Uterus (tissue), 3 donors: ENCODE measurements at regions not wholly inside any gene's neighbourhood (a gene's known extent, or its start where the extent isn't known, plus 50 kb on each side); places are given as distances from the start of the nearest gene placed in this dataset.
"Not testable (repeated sequence)": the region's sequence is repeated elsewhere in the genome, so short reads cannot be mapped to it uniquely, and the experiment has no call there.

ENCODE experiments used
- DNase-seq, 2 donors: peaks; one replicate each; pipeline ENCODE4 v3.0.0-alpha.2; 2019 to 2020
- H3K27ac ChIP-seq, 2 donors: fragments of 200-600 bp; sonication (generic); 1 replicate in 1 of 2; 2 replicates in 1 of 2; pipeline ENCODE4 v1.5.1; 2016 to 2018
- H3K27me3 ChIP-seq, 2 donors: fragments of 200-600 bp; sonication (generic); one replicate each; pipeline ENCODE4 v1.5.1; 2018 to 2019; ENCODE audit warnings: control low read depth in 1 of 2
- H3K36me3 ChIP-seq, 2 donors: fragments of 200-600 bp; sonication (generic); one replicate each; pipeline ENCODE4 v1.5.1; 2019; ENCODE audit warnings: control low read depth in 1 of 2
- H3K4me1 ChIP-seq, 2 donors: fragments of 200-600 bp; sonication (generic); one replicate each; pipeline ENCODE4 v1.5.1; 2018 to 2019; ENCODE audit warnings: control low read depth in 1 of 2
- H3K4me3 ChIP-seq, 2 donors: fragments of 200-600 bp; sonication (generic); 1 replicate in 1 of 2; 2 replicates in 1 of 2; pipeline ENCODE4 v1.5.1; 2018 to 2019; ENCODE audit warnings: mild to moderate bottlenecking in 1 of 2
- H3K9me3 ChIP-seq, 2 donors: fragments of 200-600 bp; sonication (generic); one replicate each; pipeline ENCODE4 v1.5.1; 2019; ENCODE audit warnings: control low read depth in 1 of 2
- POLR2A ChIP-seq, 2 donors: fragments of 450-650 bp; IDR thresholded peaks; one replicate each; pipeline ENCODE4 v1.6.1; 2016; ENCODE audit warnings: antibody characterized with exemption in 2 of 2, mild to moderate bottlenecking in 1 of 2, moderate library complexity in 1 of 2
- intact Hi-C: fragments of 100-400 bp; cut with DNase I; formaldehyde crosslinking; loops from one replicate; pipeline ENCODE4 v1.15.1; 2023; ENCODE audit warnings: low total_unique reads
- TF ChIP-seq, protein P1 (sequence below), 4 experiments: fragments of 200-600 bp in 2 of 4; fragments of 450-650 bp in 2 of 4; sonication (generic) in 2 of 4; IDR thresholded peaks; one replicate each; pipeline ENCODE4 v1.5.1; 2016 to 2019; ENCODE audit warnings: antibody characterized with exemption in 4 of 4, mild to moderate bottlenecking in 2 of 4, moderate library complexity in 1 of 4
- donor health status: DM: yes; HTN: yes; CAD: no.

DNA sequence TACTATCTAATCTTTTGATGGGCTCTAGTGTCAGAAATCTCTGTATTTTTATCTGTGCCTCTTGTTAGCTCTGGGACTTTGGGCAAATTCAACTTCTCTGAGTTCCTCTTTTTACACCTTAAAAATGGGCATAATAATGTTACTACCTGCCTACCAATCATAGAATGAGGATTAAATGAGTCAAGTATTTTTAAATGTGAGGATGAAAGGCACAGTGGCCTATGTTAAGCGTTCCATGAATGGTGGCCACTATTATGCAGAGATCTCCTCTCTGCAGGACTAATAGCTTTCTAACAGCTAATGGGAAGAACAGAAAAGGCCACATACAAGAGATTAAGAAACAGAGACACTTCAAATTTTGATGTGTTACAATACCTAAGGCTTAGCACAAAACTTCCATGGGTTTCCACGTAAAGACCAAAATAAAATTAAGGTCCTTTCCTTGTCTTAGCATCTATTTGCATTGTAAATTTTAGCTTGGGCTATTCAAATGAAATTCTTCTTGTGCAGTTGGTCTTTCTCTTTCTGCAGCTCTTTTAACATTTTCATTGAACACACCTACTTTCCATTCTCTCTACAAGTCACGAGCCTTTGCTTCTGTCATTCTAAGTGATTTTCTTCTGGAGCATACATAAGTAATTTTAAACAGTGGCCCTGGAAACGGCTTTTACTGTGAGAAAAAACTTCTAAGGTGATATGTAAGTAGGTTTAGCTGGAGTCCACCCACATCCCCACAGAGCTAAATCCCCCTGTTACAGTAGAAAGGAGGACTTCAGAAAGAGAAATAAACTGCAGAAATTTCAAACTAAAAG is 117.9 kb upstream of the MED14 start:
- no peak overlapping the region for H3K27ac ChIP-seq
- H3K27me3 ChIP-seq: no peaks in the 10 kb centered on the region
- intact Hi-C loops: no loop called here

DNA sequence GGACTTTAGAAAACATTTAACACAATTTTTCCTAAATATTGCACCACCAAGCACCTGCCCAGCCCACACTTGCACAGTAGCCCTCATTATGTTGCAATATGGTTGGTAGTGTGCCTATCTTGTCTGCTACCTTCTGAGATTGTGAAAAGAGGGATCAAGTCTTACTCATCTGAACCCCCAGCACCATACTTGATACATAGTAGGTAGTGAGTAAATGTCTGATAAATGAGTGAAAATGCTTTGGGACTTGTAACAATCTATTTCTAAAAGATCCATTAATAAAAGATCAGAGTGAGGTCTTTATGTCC is 118.4 kb upstream of the MED14 start:
- intact Hi-C loops: no loop called here
- Histone ChIP-seq H3K27ac (no peak overlapping the region), H3K36me3 (no peaks in the 10 kb centered on the region), H3K4me1 (no peaks in the 10 kb centered on the region), H3K9me3 (no peaks in the 10 kb centered on the region), H3K4me3 (no peak overlapping the region), H3K27me3 (no peaks in the 10 kb centered on the region)
- TF ChIP-seq, protein P1, sequence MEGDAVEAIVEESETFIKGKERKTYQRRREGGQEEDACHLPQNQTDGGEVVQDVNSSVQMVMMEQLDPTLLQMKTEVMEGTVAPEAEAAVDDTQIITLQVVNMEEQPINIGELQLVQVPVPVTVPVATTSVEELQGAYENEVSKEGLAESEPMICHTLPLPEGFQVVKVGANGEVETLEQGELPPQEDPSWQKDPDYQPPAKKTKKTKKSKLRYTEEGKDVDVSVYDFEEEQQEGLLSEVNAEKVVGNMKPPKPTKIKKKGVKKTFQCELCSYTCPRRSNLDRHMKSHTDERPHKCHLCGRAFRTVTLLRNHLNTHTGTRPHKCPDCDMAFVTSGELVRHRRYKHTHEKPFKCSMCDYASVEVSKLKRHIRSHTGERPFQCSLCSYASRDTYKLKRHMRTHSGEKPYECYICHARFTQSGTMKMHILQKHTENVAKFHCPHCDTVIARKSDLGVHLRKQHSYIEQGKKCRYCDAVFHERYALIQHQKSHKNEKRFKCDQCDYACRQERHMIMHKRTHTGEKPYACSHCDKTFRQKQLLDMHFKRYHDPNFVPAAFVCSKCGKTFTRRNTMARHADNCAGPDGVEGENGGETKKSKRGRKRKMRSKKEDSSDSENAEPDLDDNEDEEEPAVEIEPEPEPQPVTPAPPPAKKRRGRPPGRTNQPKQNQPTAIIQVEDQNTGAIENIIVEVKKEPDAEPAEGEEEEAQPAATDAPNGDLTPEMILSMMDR (IDR thresholded peaks at IDR 0.05): no peak
- TF ChIP-seq POLR2A (IDR thresholded peaks at IDR 0.05): no peak
- no peak for DNase-seq

More for the DNA sequence above, 117.9 kb upstream of the MED14 start:
- DNase-seq: no peak
- Histone ChIP-seq H3K4me3 (no peak overlapping the region), H3K4me1 (no peaks in the 10 kb centered on the region), H3K36me3 (no peaks in the 10 kb centered on the region), H3K9me3 (no peaks in the 10 kb centered on the region)
- TF ChIP-seq, protein P1 (IDR thresholded peaks at IDR 0.05): no peak
- TF ChIP-seq POLR2A (IDR thresholded peaks at IDR 0.05): no peak

DNA sequence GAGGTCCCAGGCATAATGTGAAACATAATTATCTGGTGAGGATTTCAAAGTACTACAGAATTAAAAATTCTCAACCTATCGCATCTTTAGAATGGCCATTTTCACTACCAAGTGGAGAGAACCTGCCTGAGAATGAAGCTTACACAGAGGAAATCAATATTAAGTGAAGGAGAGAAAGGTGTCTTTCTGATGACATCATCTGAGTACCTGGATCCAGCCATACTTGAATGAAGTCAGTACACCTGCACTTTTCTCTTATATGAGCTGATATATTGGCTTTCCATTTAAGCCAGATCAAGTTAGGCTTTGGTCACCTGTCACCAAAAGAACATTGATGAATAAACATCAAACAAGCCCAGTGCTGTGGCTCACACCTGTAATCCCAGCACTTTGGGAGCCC is 118.9 kb upstream of the MED14 start:
- no peak for TF ChIP-seq POLR2A (IDR thresholded peaks at IDR 0.05)
- TF ChIP-seq, protein P1 (IDR thresholded peaks at IDR 0.05): no peak
- Histone ChIP-seq H3K4me3 (no peak overlapping the region), H3K4me1 (no peaks in the 10 kb centered on the region), H3K27me3 (no peaks in the 10 kb centered on the region), H3K9me3 (no peaks in the 10 kb centered on the region), H3K27ac (no peak overlapping the region), H3K36me3 (no peaks in the 10 kb centered on the region)
- intact Hi-C loops: no loop called here
- DNase-seq: no peak

DNA sequence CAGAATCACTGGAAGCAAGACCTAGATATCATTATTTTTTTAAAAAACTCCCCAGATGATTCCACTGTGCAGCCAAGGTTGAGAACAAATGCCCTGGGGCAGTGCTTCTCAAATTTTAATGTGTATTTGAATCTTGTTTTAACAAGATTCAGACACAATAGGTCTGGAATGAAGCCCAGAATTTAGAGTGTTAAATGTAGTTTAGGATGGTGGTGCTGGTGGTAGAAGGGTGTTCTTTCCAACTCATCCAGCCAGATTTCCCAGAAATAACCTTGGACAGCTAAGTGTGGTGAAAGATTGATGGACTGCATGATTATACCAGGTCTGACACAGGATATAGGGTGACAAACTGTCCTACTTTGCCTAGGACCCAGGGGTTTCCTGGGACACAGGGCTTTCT is 120.1 kb upstream of the MED14 start:
- Histone ChIP-seq H3K9me3 (no peaks in the 10 kb centered on the region), H3K4me3 (no peak overlapping the region), H3K27ac (no peak overlapping the region), H3K4me1 (no peaks in the 10 kb centered on the region), H3K27me3 (no peaks in the 10 kb centered on the region), H3K36me3 (no peaks in the 10 kb centered on the region)
- TF ChIP-seq, protein P1 (IDR thresholded peaks at IDR 0.05): no peak
- no peak for TF ChIP-seq POLR2A (IDR thresholded peaks at IDR 0.05)
- intact Hi-C loops: no loop called here
- no peak for DNase-seq

DNA sequence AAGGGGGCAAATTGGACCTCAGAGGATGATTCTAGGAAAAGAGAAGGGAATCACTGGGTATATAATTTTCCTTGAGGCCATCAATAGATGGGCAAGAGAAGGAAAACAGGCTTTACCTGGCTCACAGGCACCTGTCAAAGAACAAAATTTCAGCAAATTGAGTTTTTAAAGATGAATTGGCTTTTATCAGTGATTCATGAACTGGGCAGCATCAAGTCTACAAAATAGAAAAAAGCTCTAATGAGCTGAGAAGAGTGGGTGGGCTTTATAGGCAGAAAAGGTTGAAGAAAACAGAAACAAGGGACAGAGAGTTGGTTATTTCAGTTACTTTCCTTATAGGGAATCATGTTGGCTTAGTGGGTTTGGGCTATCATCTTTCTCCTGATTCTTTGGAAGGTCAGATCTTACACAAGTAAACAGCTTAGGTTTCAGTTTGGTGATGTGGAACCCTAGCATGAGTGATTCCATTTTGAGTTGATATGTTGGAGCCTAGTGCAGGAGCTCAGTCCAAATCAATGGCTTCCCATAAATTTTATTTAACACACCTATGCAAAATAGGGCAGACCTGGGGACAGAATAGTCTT is 120.7 kb upstream of the MED14 start:
- H3K27ac ChIP-seq: no peak overlapping the region
- TF ChIP-seq, protein P1 (IDR thresholded peaks at IDR 0.05): no peak
- no peak for TF ChIP-seq POLR2A (IDR thresholded peaks at IDR 0.05)
- no peak for DNase-seq
- H3K27me3 ChIP-seq: no peaks in the 10 kb centered on the region
- H3K36me3 ChIP-seq: no peaks in the 10 kb centered on the region
- H3K4me3 ChIP-seq: no peak overlapping the region
- H3K4me1 ChIP-seq: no peaks in the 10 kb centered on the region
- intact Hi-C loops: no loop called here
- no peaks in the 10 kb centered on the region for H3K9me3 ChIP-seq

DNA sequence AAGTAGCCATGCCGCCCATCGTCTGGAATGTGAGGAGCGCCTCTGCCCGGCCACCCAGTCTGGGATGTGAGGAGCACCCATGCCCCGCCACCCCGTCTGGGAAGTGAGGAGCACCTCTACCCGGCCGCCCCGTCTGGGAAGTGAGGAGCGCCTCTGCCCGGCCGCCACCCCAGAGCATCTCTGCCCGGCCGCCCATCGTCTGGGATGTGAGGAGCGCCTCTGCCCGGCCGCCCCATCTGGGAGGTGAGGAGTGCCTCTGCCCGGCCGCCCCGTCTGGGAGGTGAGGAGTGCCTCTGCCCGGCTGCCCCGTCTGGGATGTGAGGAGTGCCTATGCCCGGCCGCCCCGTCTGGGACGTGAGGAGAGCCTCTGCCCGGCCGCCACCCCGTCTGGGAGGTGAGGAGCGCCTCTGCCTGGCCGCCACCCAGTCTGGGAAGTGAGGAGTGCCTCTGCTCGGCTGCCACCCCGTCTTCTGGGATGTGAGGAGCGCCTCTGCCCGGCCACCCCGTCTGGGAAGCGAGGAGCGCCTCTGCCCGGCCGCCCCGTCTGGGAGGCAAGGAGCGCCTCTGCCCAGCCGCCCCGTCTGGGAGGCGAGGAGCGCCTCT is 126.7 kb upstream of the MED14 start:
- H3K4me3 ChIP-seq, H3K4me1 ChIP-seq: not testable (repeated sequence)

DNA sequence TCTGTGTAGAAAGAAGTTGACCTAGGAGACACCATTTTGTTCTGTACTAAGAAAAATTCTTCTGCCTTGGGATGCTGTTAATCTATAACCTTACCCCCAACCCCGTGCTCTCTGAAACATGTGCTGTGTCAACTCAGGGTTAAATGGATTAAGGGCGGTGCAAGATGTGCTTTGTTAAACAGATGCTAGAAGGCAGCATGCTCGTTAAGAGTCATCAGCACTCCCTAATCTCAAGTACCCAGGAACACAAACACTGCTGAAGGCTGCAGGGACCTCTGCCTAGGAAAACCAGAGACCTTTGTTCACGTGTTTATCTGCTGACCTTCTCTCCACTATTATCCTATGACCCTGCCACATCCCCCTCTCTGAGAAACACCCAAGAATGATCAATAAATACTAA is 127.9 kb upstream of the MED14 start:
- H3K4me3 ChIP-seq, H3K4me1 ChIP-seq, H3K9me3 ChIP-seq, H3K36me3 ChIP-seq, intact Hi-C loops, H3K27ac ChIP-seq, DNase-seq, H3K27me3 ChIP-seq: not testable (repeated sequence)

More for the DNA sequence above, 126.7 kb upstream of the MED14 start:
- H3K9me3 ChIP-seq, H3K27me3 ChIP-seq, H3K27ac ChIP-seq, H3K36me3 ChIP-seq, DNase-seq, intact Hi-C loops: not testable (repeated sequence)
